Karpas-422 (cell line): ENCODE measurements at regions not wholly inside any gene's neighbourhood (a gene's known extent, or its start where the extent isn't known, plus 50 kb on each side); places are given as distances from the start of the nearest gene placed in this dataset.

ENCODE experiments used
- DNase-seq: peaks from one replicate; pipeline ENCODE4 v3.0.0-alpha.2; 2015
- H2AFZ ChIP-seq: fragments of 200-600 bp; sonication (generic); 2 replicates; pipeline ENCODE4 v1.6.1; 2014; ENCODE audit warnings: antibody characterized with exemption, low read length, mixed read lengths
- H3K27ac ChIP-seq: fragments of 200-600 bp; sonication (generic); 2 replicates; pipeline ENCODE4 v1.5.1; 2014; ENCODE audit warnings: mild to moderate bottlenecking, low read length, moderate library complexity
- H3K27me3 ChIP-seq: fragments of 200-600 bp; sonication (generic); 2 replicates; pipeline ENCODE4 v1.6.1; 2014; ENCODE audit warnings: low read length, mixed read lengths
- H3K36me3 ChIP-seq: fragments of 200-600 bp; sonication (generic); 2 replicates; pipeline ENCODE4 v1.6.1; 2014; ENCODE audit warnings: low read length, mixed read lengths; ENCODE audit not compliant: insufficient read depth
- H3K4me1 ChIP-seq: fragments of 200-600 bp; sonication (generic); 2 replicates; pipeline ENCODE4 v1.6.1; 2014; ENCODE audit warnings: mild to moderate bottlenecking, low read length, mixed read lengths
- H3K4me2 ChIP-seq: fragments of 200-600 bp; sonication (generic); 2 replicates; pipeline ENCODE4 v1.6.1; 2014; ENCODE audit warnings: low read length, low read depth, mild to moderate bottlenecking; ENCODE audit not compliant: poor library complexity, severe bottlenecking
- H3K4me3 ChIP-seq: fragments of 200-600 bp; sonication (generic); 2 replicates; pipeline ENCODE4 v1.5.1; 2014; ENCODE audit warnings: mild to moderate bottlenecking, antibody characterized with exemption, low read length, mixed read lengths
- H3K79me2 ChIP-seq: fragments of 200-600 bp; sonication (generic); 2 replicates; pipeline ENCODE4 v1.6.1; 2014; ENCODE audit warnings: mild to moderate bottlenecking, low read length, mixed read lengths
- H3K9ac ChIP-seq: fragments of 200-600 bp; sonication (generic); 2 replicates; pipeline ENCODE4 v1.6.0; 2014; ENCODE audit warnings: low read length
- H3K9me2 ChIP-seq: fragments of 200-600 bp; sonication (generic), shearing (Covaris generic); replicated peaks from 2 replicates; pipeline ENCODE4 v1.6.0; 2014; ENCODE audit warnings: mild to moderate bottlenecking, low read length, moderate library complexity; ENCODE audit not compliant: insufficient read depth
- H3K9me3 ChIP-seq: fragments of 300-700, 200-600 bp; sonication (generic); 2 replicates; pipeline ENCODE4 v1.6.1; 2014; ENCODE audit warnings: low read length, mixed read lengths
- H4K20me1 ChIP-seq: fragments of 200-600 bp; sonication (generic); 2 replicates; pipeline ENCODE4 v1.6.1; 2014; ENCODE audit warnings: mild to moderate bottlenecking, antibody characterized with exemption, low read length, low read depth; ENCODE audit not compliant: insufficient read depth

GRCh38 chr5:23353286-23353685 lies 154.1 kb upstream of the PRDM9 start:
- no peak overlapping the region for H3K4me2 ChIP-seq
- H3K9me2 ChIP-seq = no peaks in the 10 kb centered on the region
- H3K9ac ChIP-seq = no peak overlapping the region
- H3K4me1 ChIP-seq = no peaks in the 10 kb centered on the region
- no peaks in the 10 kb centered on the region for H3K27me3 ChIP-seq
- H3K79me2 ChIP-seq = no peaks in the 10 kb centered on the region
- H2AFZ ChIP-seq = no peak overlapping the region
- no peaks in the 10 kb centered on the region for H4K20me1 ChIP-seq
- no peak overlapping the region for H3K4me3 ChIP-seq
- no peak overlapping the region for H3K27ac ChIP-seq
- H3K9me3 ChIP-seq = no peaks in the 10 kb centered on the region
- DNase-seq = no peak
- H3K36me3 ChIP-seq = no peaks in the 10 kb centered on the region

- no peak overlapping the region for H2AFZ ChIP-seq
- no peaks in the 10 kb centered on the region for H3K27me3 ChIP-seq
- no peak overlapping the region for H3K9ac ChIP-seq
- H3K4me2 ChIP-seq = no peak overlapping the region
- no peak overlapping the region for H3K4me3 ChIP-seq
- H3K9me3 ChIP-seq = no peaks in the 10 kb centered on the region
- no peaks in the 10 kb centered on the region for H4K20me1 ChIP-seq
- no peaks in the 10 kb centered on the region for H3K36me3 ChIP-seq
- H3K9me2 ChIP-seq = no peaks in the 10 kb centered on the region
- peak; percentile 43 for DNase-seq
- no peaks in the 10 kb centered on the region for H3K4me1 ChIP-seq
- H3K27ac ChIP-seq = no peak overlapping the region
- H3K79me2 ChIP-seq = no peaks in the 10 kb centered on the region
These were observed 155.0 kb upstream of the PRDM9 start for GRCh38 chr5:23352446-23352845.

DNA sequence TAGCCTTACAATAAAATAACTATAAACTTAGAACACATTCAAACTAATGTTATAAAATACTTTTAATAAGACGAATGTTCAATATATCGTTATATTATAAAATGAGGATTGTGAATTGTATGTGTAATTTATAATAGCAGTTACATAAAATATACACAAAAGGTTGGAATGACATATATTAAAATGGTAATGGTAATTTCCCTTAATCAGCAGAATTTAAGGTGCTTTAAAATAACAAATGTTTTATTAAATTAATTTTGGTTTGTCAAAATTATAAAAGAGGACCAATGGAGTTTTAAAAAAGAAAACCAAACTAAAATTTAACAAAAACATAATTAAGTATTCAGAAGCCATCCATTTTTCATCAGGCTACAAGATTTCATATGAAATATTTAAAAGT lies 164.3 kb upstream of the PRDM9 start:
- no peak overlapping the region for H3K27ac ChIP-seq
- no peak overlapping the region for H3K9ac ChIP-seq

DNA sequence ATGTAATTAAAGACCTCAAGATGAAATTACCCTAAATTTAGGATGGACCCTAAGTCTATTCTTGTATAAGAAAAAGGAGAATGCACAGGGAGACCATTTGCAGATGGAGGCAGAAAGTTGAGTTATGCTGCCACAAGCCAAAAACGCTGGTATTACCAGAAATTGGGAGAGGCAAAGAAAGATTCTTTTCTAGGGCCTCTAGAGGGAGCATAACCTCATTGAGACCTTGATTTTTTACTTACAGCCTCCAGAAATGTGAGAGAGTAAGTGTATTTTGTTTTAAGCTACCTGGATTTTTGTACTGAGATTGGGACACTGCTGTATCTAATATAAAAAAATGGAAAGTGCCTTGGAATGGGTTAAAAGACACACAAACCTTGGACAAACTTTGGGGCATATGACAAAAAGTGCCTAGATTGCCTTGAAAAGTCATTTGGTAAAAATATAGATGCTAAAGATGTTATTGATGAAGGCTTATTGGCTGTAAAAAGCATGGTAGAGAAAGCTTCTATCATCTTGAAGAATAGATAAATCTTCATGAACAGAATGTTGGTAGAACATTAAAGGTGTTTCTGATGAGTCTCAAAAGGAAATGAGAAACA lies 174.7 kb upstream of the PRDM9 start:
- Histone ChIP-seq H4K20me1 (no peaks in the 10 kb centered on the region), H3K27me3 (no peaks in the 10 kb centered on the region), H3K9me3 (no peaks in the 10 kb centered on the region; the same call in 1 of the 2 replicates), H3K27ac (no peak overlapping the region), H3K4me3 (no peak overlapping the region), H3K36me3 (no peaks in the 10 kb centered on the region), H3K9ac (no peak overlapping the region), H2AFZ (no peak overlapping the region), H3K9me2 (no peaks in the 10 kb centered on the region), H3K4me1 (no peaks in the 10 kb centered on the region), H3K79me2 (no peaks in the 10 kb centered on the region), H3K4me2 (no peak overlapping the region)
- DNase-seq = peak; percentile 55

More for the DNA sequence above, 164.3 kb upstream of the PRDM9 start:
- H3K4me2 ChIP-seq = no peak overlapping the region
- H3K4me3 ChIP-seq = no peak overlapping the region
- H3K79me2 ChIP-seq = no peaks in the 10 kb centered on the region
- H3K9me3 ChIP-seq = no peaks in the 10 kb centered on the region
- no peaks in the 10 kb centered on the region for H3K36me3 ChIP-seq
- no peak for DNase-seq
- no peaks in the 10 kb centered on the region for H3K9me2 ChIP-seq
- H3K4me1 ChIP-seq = no peaks in the 10 kb centered on the region
- H3K27me3 ChIP-seq = no peaks in the 10 kb centered on the region
- H4K20me1 ChIP-seq = no peaks in the 10 kb centered on the region
- H2AFZ ChIP-seq = no peak overlapping the region

- Histone ChIP-seq H3K4me2 (no peak overlapping the region), H3K9me2 (no peaks in the 10 kb centered on the region), H3K9me3 (no peaks in the 10 kb centered on the region), H3K27ac (no peak overlapping the region), H3K36me3 (no peaks in the 10 kb centered on the region), H3K27me3 (no peaks in the 10 kb centered on the region), H3K4me1 (no peaks in the 10 kb centered on the region), H2AFZ (no peak overlapping the region), H3K4me3 (no peak overlapping the region), H3K79me2 (no peaks in the 10 kb centered on the region), H3K9ac (no peak overlapping the region), H4K20me1 (no peaks in the 10 kb centered on the region)
- no peak for DNase-seq
These were observed 176.7 kb upstream of the PRDM9 start for GRCh38 chr5:23330726-23331125.

- DNase-seq = no peak
- H3K9me2 ChIP-seq = no peaks in the 10 kb centered on the region
- H2AFZ ChIP-seq = no peak overlapping the region
- H3K4me2 ChIP-seq = no peak overlapping the region
- no peaks in the 10 kb centered on the region for H4K20me1 ChIP-seq
- no peaks in the 10 kb centered on the region for H3K36me3 ChIP-seq
- H3K4me1 ChIP-seq = no peaks in the 10 kb centered on the region
- no peak overlapping the region for H3K4me3 ChIP-seq
- H3K27ac ChIP-seq = no peak overlapping the region
- H3K27me3 ChIP-seq = no peaks in the 10 kb centered on the region
- H3K79me2 ChIP-seq = no peaks in the 10 kb centered on the region
- no peaks in the 10 kb centered on the region; the same call in 1 of the 2 replicates for H3K9me3 ChIP-seq
- no peak overlapping the region for H3K9ac ChIP-seq
These were observed 187.5 kb upstream of the PRDM9 start for GRCh38 chr5:23319901-23320300.

GRCh38 chr5:23318960-23319359 lies 188.4 kb upstream of the PRDM9 start:
- Histone ChIP-seq H3K9ac (no peak overlapping the region), H2AFZ (no peak overlapping the region), H3K9me2 (no peaks in the 10 kb centered on the region), H3K9me3 (no peaks in the 10 kb centered on the region; the same call in 1 of the 2 replicates), H3K79me2 (no peaks in the 10 kb centered on the region), H3K4me3 (no peak overlapping the region), H3K27ac (no peak overlapping the region), H3K4me1 (no peaks in the 10 kb centered on the region), H3K36me3 (no peaks in the 10 kb centered on the region), H4K20me1 (no peaks in the 10 kb centered on the region), H3K27me3 (no peaks in the 10 kb centered on the region), H3K4me2 (no peak overlapping the region)
- no peak for DNase-seq

DNA sequence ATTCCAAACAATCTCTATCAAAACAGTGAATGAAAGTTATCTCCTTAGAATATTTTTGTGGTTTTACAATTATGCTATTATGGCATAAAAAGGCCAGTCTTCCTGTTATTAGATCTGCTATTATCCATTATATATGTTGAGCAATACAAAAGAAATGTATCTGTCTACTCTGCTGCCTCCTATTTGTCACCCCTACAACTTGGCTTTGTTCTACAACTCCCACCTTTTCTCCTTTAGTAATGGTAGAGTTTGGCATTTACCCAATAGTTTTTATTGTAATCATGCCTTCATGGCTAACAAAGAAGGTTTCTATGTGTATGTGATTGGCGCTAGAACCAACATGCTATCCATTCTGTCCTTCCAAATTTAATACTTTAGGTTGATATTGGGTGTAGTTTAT lies 189.2 kb upstream of the PRDM9 start:
- no peak for DNase-seq
- Histone ChIP-seq H3K27me3 (no peaks in the 10 kb centered on the region), H3K4me3 (no peak overlapping the region), H3K9ac (no peak overlapping the region), H3K4me1 (no peaks in the 10 kb centered on the region), H3K4me2 (no peak overlapping the region), H4K20me1 (no peaks in the 10 kb centered on the region), H2AFZ (no peak overlapping the region), H3K36me3 (no peaks in the 10 kb centered on the region), H3K79me2 (no peaks in the 10 kb centered on the region), H3K27ac (no peak overlapping the region), H3K9me3 (no peaks in the 10 kb centered on the region), H3K9me2 (no peaks in the 10 kb centered on the region)
